Kidney (tissue), 13 donors: ENCODE measurements at regions not wholly inside any gene's neighbourhood (a gene's known extent, or its start where the extent isn't known, plus 50 kb on each side); places are given as distances from the start of the nearest gene placed in this dataset.

ENCODE experiments used
- DNase-seq, 5 donors: peaks; one replicate each; pipeline ENCODE4 v3.0.0-alpha.2; 2013 to 2020
- FAIRE-seq: peaks from 2 replicates; lab custom pipeline; 2012; peaks lifted over from hg19 to GRCh38; lab: Jason Lieb, UNC
- H3K27ac ChIP-seq, 2 donors: one replicate each; pipeline ENCODE4 v1.7.0; 2013; ENCODE audit warnings: low read depth in 2 of 2, low read length in 2 of 2, inconsistent platforms in 1 of 2
- H3K27me3 ChIP-seq: one replicate; pipeline ENCODE4 v1.7.1; 2013; ENCODE audit warnings: low read length, inconsistent platforms; ENCODE audit not compliant: control insufficient read depth, insufficient read depth
- H3K36me3 ChIP-seq, 3 donors: one replicate each; pipeline versions ENCODE4 v1.7.0 to v1.7.1; 2013; ENCODE audit warnings: low read length in 3 of 3, control low read depth in 1 of 3, inconsistent platforms in 1 of 3; ENCODE audit not compliant: insufficient read depth in 3 of 3, control insufficient read depth in 2 of 3
- H3K4me1 ChIP-seq, 3 donors: one replicate each; pipeline versions ENCODE4 v1.7.0 to v1.7.1; 2013; ENCODE audit warnings: low read length in 3 of 3, inconsistent platforms in 1 of 3, low read depth in 1 of 3; ENCODE audit not compliant: control insufficient read depth in 2 of 3, insufficient read depth in 2 of 3
- H3K4me3 ChIP-seq, 3 donors: one replicate each; pipeline versions ENCODE4 v1.7.0 to v1.8.1; 2013; ENCODE audit warnings: low read length in 3 of 3, control low read depth in 1 of 3, inconsistent platforms in 1 of 3
- H3K9ac ChIP-seq, 3 donors: one replicate each; pipeline versions ENCODE4 v1.7.0 to v1.7.1; 2013; ENCODE audit warnings: low read length in 3 of 3, control low read depth in 1 of 3, inconsistent platforms in 1 of 3
- H3K9me3 ChIP-seq, 3 donors: one replicate each; pipeline versions ENCODE4 v1.7.0 to v1.7.1; 2013; ENCODE audit warnings: low read length in 3 of 3, control low read depth in 1 of 3, inconsistent platforms in 1 of 3; ENCODE audit not compliant: control insufficient read depth in 2 of 3, insufficient read depth in 1 of 3
- CTCF ChIP-seq: IDR thresholded peaks from 3 replicates; pipeline ENCODE4 v1.5.1; 2012; ENCODE audit warnings: mild to moderate bottlenecking, moderate library complexity, borderline replicate concordance; ENCODE audit not compliant: insufficient read depth; ENCODE audit errors: extremely low read depth
- intact Hi-C: fragments of 100-400 bp; cut with DNase I; formaldehyde crosslinking; loops from one replicate; pipeline ENCODE4 v1.11.1; 2022
- donor health status: control.
- donor health status: control.
- donor health status: control.
- donor health status: control.
- donor health status: control.
- donor health status: DM: yes; HTN: yes; CAD: no.
- donor health status: Normal renal cell carcinoma (clear cell type).

- no peak overlapping the region for H3K27ac ChIP-seq
Observed at GRCh38 chr12:114992443-114992842, 308.5 kb upstream of the TBX3 start.

GRCh38 chr12:114990381-114990780, 306.4 kb upstream of the TBX3 start:
- FAIRE-seq (no peak), DNase-seq (peak in 1 of 5 donors; percentile 75)
- Histone ChIP-seq H3K27ac (no peak overlapping the region), H3K27me3 (no peaks in the 10 kb centered on the region), H3K4me1 (no peaks in the 10 kb centered on the region), H3K9me3 (peaks cover 0 to 2% (median 2%) of the 10 kb centered on the region in 3 donors), H3K4me3 (no peak overlapping the region), H3K9ac (no peak overlapping the region), H3K36me3 (no peaks in the 10 kb centered on the region)
- intact Hi-C loops, result no loop called here
- no peak for TF ChIP-seq CTCF

More at GRCh38 chr12:114992443-114992842, 308.5 kb upstream of the TBX3 start:
- peaks cover 0 to 2% (median 0%) of the 10 kb centered on the region in 3 donors for H3K9me3 ChIP-seq
- intact Hi-C loops, result no loop called here
- peak in 1 of 5 donors; percentile 39 for DNase-seq
- no peaks in the 10 kb centered on the region for H3K27me3 ChIP-seq
- H3K4me3 ChIP-seq, result no peak overlapping the region
- no peaks in the 10 kb centered on the region for H3K36me3 ChIP-seq
- no peaks in the 10 kb centered on the region for H3K4me1 ChIP-seq
- FAIRE-seq, result no peak
- H3K9ac ChIP-seq, result no peak overlapping the region
- no peak for TF ChIP-seq CTCF

GRCh38 chr12:114986849-114987248, 302.9 kb upstream of the TBX3 start:
- H3K4me1 ChIP-seq, result no peaks in the 10 kb centered on the region
- no peaks in the 10 kb centered on the region for H3K36me3 ChIP-seq
- H3K27me3 ChIP-seq, result no peaks in the 10 kb centered on the region
- H3K27ac ChIP-seq, result no peak overlapping the region
- FAIRE-seq (no peak), DNase-seq (no peak)
- peaks cover 0 to 2% (median 2%) of the 10 kb centered on the region in 3 donors for H3K9me3 ChIP-seq
- H3K4me3 ChIP-seq, result no peak overlapping the region
- TF ChIP-seq CTCF, result no peak
- intact Hi-C loops, result no loop called here
- H3K9ac ChIP-seq, result no peak overlapping the region

GRCh38 chr12:114986178-114986714, 302.3 kb upstream of the TBX3 start:
- no peak for FAIRE-seq
- H3K27ac ChIP-seq, result no peak overlapping the region
- H3K4me1 ChIP-seq, result no peaks in the 10 kb centered on the region
- peaks cover 0 to 2% (median 2%) of the 10 kb centered on the region in 3 donors for H3K9me3 ChIP-seq
- H3K27me3 ChIP-seq, result no peaks in the 10 kb centered on the region
- TF ChIP-seq CTCF, result no peak
- no peak overlapping the region for H3K9ac ChIP-seq
- no peaks in the 10 kb centered on the region for H3K36me3 ChIP-seq
- intact Hi-C loops, result no loop called here
- no peak for DNase-seq
- no peak overlapping the region for H3K4me3 ChIP-seq
